ENCODE measurements at regions not wholly inside any gene's neighbourhood (a gene's known extent, or its start where the extent isn't known, plus 50 kb on each side); places are given as distances from the start of the nearest gene placed in this dataset.

- CTCF ChIA-PET: interaction anchor here (1.2 kb wide), 1 partner anchor 17 kb away, joined by 3 read pairs; no protein-coding TSS in a partner anchor
- 32% methylated on average over 2 of the region's 2 CpGs for WGBS (ENCODE audit: insufficient coverage, insufficient replicate concordance, low lambda C conversion rate, missing lambda C conversion rate)
- no peak overlapping the region for H3K4me3 ChIP-seq
- H3K4me2 ChIP-seq (ENCODE audit: control insufficient read depth, insufficient read depth): no peak overlapping the region
- H3K27ac ChIP-seq (ENCODE audit: control insufficient read depth, insufficient read depth): no peak overlapping the region
- no peak for FAIRE-seq
- H4K20me1 ChIP-seq (ENCODE audit: control insufficient read depth, insufficient read depth): no peaks in the 10 kb centered on the region
- H3K79me2 ChIP-seq (ENCODE audit: control insufficient read depth, insufficient read depth, low read length): no peaks in the 10 kb centered on the region
- H2AFZ ChIP-seq (ENCODE audit: control insufficient read depth, low read depth, low read length): no peak overlapping the region
- in situ Hi-C loops (cut with MboI): no loop called here
- SMC1A ChIA-PET (ENCODE audit: uncharacterized antibody, unreplicated experiment): interaction anchor here (0.7 to 0.8 kb wide), 3 partner anchors 21 to 171 kb away, joined by 3 read pairs; no protein-coding TSS in a partner anchor
- no peak for TF ChIP-seq E4F1 (IDR thresholded peaks at IDR 0.05; ENCODE audit: borderline replicate concordance, partially characterized antibody)
- no peak for TF ChIP-seq ZNF622 (IDR thresholded peaks at IDR 0.05)
- TF ChIP-seq USF1 (IDR thresholded peaks at IDR 0.05; ENCODE audit: borderline replicate concordance, extremely low read length, insufficient read depth, low read depth, low read length): no peak
- no peak for TF ChIP-seq BMI1 (IDR thresholded peaks at IDR 0.05; ENCODE audit: borderline replicate concordance)
- TF ChIP-seq WRNIP1 (IDR thresholded peaks at IDR 0.05; ENCODE audit: borderline replicate concordance, low read depth, low read length): no peak
- TF ChIP-seq STAT1 (conservative IDR thresholded peaks at IDR 0.05): no peak
- TF ChIP-seq SUZ12 (IDR thresholded peaks at IDR 0.05; ENCODE audit: unreplicated experiment): no peak
- no peak for TF ChIP-seq EGR1 (IDR thresholded peaks at IDR 0.05; ENCODE audit: borderline replicate concordance in 1 of 2, low read depth in 2 of 2, low read length in 2 of 2)
- TF ChIP-seq RBBP5 (conservative IDR thresholded peaks at IDR 0.05): no peak
- no peaks in the 10 kb centered on the region for H3K27me3 ChIP-seq (replicated peaks in 1 of 2; ENCODE audit: control insufficient read depth in 2 of 2, insufficient read depth in 2 of 2, low read length in 1 of 2)
- BruUV-seq (replicated peaks): no TSS peak
- DNase-seq (ENCODE audit: low read depth, low spot score): no peak
- H3K9ac ChIP-seq (ENCODE audit: control insufficient read depth, insufficient read depth, low read length): no peak overlapping the region
- intact Hi-C loops (cut with micrococcal nuclease; ENCODE audit: unreplicated experiment): no loop called here
- no peaks in the 10 kb centered on the region for H3K4me1 ChIP-seq (ENCODE audit: control insufficient read depth, insufficient read depth, low read length)
- H3K36me3 ChIP-seq (ENCODE audit: control insufficient read depth in 2 of 2, insufficient read depth in 2 of 2, low read length in 1 of 2): no peaks in the 10 kb centered on the region
- RAD21 ChIA-PET (ENCODE audit: unreplicated experiment): no interaction called here
- no peaks in the 10 kb centered on the region for H3K9me3 ChIP-seq (replicated peaks; ENCODE audit: control insufficient read depth, insufficient read depth, low read length)
- no peak for ATAC-seq
- POLR2A ChIA-PET: no interaction called here
Observed at GRCh38 chr5:159602434-159602833, 272.1 kb upstream of the IL12B start.

Data from GM12878 (cell line).